Activated T-helper 2 cell treated with anti-CD3 and anti-CD28 coated beads, Interferon-gamma antibody, Interleukin-2, Interleukin-4, amounts not matched to agents 10 μg/mL and 5 μg/mL and 100 μg/mL, durations not matched to agents 14 hours and 24 hours and 36 hours (primary cell): ENCODE measurements at regions not wholly inside any gene's neighbourhood (a gene's known extent, or its start where the extent isn't known, plus 50 kb on each side); places are given as distances from the start of the nearest gene placed in this dataset.

Experiments
- DNase-seq: peaks from one replicate; pipeline ENCODE4 v3.0.0; 2021; ENCODE audit warnings: low spot score
- H3K27ac Mint-ChIP-seq: one replicate; pipeline ENCODE4 v1.8.0; 2021; ENCODE audit warnings: mixed read lengths
- H3K27me3 Mint-ChIP-seq: one replicate; pipeline ENCODE4 v1.8.0; 2021; ENCODE audit warnings: low read depth, mixed read lengths
- H3K36me3 Mint-ChIP-seq: one replicate; pipeline ENCODE4 v1.8.0; 2021; ENCODE audit warnings: low read depth, mixed read lengths
- H3K4me1 Mint-ChIP-seq: one replicate; pipeline ENCODE4 v1.8.0; 2021; ENCODE audit warnings: low read depth, mixed read lengths
- H3K4me3 Mint-ChIP-seq: one replicate; pipeline ENCODE4 v1.8.0; 2021; ENCODE audit warnings: low read depth, mild to moderate bottlenecking, moderate library complexity, mixed read lengths
- H3K9me3 Mint-ChIP-seq: one replicate; pipeline ENCODE4 v1.8.0; 2021; ENCODE audit warnings: mixed read lengths
- intact Hi-C: fragments of 100-400 bp; cut with micrococcal nuclease; formaldehyde crosslinking; loops from one replicate; pipeline ENCODE4 v1.15.1; 2023

DNA sequence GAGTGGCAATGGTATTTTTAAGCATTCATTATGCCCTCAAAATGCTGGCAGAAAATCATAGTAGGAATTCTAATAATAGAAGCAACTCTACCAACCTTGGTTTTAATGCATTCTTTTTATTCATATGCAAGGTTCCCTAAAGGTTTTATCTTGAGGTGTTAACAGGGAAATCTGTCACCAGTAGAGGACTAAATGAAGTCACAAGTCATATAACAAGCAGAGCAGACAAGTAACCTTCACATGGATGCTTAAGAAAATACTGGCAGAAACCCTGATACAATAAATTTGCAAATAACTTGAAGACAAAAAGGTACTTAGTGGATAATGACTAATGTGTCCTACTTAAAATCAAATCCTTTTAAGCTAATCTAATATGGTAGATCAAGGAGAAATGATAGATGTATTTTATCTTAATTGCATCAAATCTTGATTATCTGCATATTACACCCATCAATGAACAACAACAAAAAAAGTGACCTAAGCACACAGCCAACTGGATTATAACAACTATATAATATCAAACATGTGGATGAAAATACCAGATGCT is 73.3 kb downstream of the RFC3 start:
- intact Hi-C loops, result no loop called here
- no peak for DNase-seq
- H3K4me3 Mint-ChIP-seq, result no peak overlapping the region
- peaks cover 31% of the 10 kb centered on the region for H3K9me3 Mint-ChIP-seq
- no peaks in the 10 kb centered on the region for H3K27me3 Mint-ChIP-seq
- no peaks in the 10 kb centered on the region for H3K36me3 Mint-ChIP-seq
- no peak overlapping the region for H3K27ac Mint-ChIP-seq
- no peaks in the 10 kb centered on the region for H3K4me1 Mint-ChIP-seq

DNA sequence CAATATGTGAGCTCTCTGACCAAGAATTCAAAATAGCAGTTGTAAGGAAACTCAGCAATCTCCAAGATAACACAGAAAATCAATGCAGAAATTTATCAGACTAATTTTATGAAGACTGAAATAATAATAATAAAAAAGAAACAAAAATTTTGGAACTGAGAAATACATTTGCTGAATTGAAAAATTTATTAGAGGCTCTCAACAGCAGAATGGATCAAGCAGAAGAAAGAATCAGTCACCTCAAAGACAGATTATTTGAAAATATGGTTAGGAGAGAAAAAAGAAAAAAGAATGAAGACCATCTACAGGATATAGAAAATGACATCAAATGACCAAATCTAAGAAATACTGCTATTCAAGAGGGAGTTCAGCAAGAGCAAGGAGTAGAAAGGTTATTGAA is 75.6 kb downstream of the RFC3 start:
- Mint-ChIP-seq H3K4me1 (no peaks in the 10 kb centered on the region), H3K4me3 (no peak overlapping the region), H3K9me3 (peaks cover 44% of the 10 kb centered on the region), H3K27ac (no peak overlapping the region), H3K36me3 (no peaks in the 10 kb centered on the region), H3K27me3 (no peaks in the 10 kb centered on the region)
- DNase-seq, result no peak
- intact Hi-C loops, result no loop called here

DNA sequence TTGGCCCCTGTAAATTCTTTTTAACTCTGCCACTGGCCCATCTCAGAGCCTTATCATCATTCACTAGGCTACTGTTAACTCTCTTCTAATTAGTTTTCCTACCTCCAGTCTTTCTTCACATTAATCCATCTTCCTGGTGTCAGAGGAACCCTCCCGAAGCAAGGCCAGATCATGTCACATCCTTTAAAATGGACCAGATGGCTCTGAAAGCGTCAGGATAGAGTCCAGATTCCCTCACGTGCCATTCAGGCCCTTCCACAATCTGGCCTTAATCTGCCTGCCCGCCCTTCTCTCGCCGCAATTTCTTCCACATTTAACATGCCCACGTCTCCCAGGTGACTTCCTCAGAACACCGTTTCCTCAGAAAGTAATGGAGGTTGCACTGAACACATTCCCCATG is 86.5 kb downstream of the RFC3 start:
- Mint-ChIP-seq H3K4me3 (no peak overlapping the region), H3K4me1 (no peaks in the 10 kb centered on the region), H3K9me3 (peaks cover 4% of the 10 kb centered on the region), H3K27ac (no peak overlapping the region), H3K36me3 (no peaks in the 10 kb centered on the region), H3K27me3 (no peaks in the 10 kb centered on the region)
- intact Hi-C loops, result no loop called here
- no peak for DNase-seq

DNA sequence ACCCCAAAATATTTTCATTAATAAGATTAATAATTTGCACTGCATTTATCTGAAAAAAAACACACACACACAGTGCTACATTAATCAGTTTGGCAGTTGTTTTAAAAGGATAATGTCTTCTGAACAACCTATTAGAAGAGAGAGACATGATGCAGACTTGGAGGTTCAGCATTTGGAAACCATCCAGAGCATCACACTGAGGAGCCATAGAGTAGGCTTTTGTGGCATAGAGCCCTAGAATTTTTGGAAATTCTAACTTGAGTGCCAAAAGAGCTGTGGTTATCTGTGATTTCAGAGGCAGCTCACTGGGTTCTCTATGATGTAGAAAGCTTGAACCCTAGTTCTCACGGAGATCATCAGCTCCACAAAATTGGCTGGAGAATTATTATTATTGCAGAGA is 90.2 kb downstream of the RFC3 start:
- no peak overlapping the region for H3K4me3 Mint-ChIP-seq
- no peaks in the 10 kb centered on the region for H3K27me3 Mint-ChIP-seq
- no peaks in the 10 kb centered on the region for H3K9me3 Mint-ChIP-seq
- H3K36me3 Mint-ChIP-seq, result no peaks in the 10 kb centered on the region
- DNase-seq, result no peak
- H3K4me1 Mint-ChIP-seq, result no peaks in the 10 kb centered on the region
- intact Hi-C loops, result no loop called here
- no peak overlapping the region for H3K27ac Mint-ChIP-seq

DNA sequence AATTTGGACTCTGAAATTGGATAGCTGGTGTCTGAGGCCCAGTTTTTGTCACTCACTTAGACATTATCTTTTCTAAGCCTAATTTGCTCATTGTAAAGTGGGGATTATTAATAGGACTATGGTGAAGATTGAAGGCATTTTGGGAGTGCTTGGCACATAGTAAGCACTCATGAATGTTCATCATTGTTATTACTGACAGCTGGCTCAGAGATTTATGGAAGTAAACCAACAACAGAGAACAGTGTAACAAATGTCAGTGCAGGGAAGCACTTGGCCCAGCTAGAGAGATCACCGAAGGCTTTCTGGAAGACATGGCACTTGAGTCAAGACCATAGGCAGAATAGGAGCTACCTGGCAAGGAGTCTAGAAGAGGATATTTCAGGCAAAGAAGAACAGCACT is 92.3 kb downstream of the RFC3 start:
- no peaks in the 10 kb centered on the region for H3K36me3 Mint-ChIP-seq

DNA sequence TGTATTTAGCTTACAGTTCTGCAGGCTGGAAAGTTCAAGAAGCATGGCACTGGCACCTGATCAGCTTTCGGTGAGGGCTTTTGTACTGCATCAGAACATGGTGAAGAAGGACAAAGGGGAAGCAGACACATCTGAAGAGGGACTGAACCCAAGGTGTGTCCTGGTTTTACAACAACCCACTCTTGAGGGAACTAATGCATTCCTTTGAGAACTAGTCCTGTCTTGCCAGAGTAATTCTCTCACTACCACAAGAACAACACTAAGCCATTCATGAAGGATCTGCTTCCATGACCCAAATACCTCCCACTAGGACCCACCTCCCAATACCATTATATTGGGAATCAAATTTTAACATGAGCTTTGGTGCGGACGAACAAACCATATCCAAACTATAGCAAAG is 93.6 kb downstream of the RFC3 start:
- Mint-ChIP-seq H3K27me3 (no peaks in the 10 kb centered on the region), H3K4me1 (no peaks in the 10 kb centered on the region), H3K27ac (no peak overlapping the region), H3K4me3 (no peak overlapping the region), H3K9me3 (no peaks in the 10 kb centered on the region), H3K36me3 (no peaks in the 10 kb centered on the region)
- intact Hi-C loops, result no loop called here
- no peak for DNase-seq

More for the DNA sequence above, 92.3 kb downstream of the RFC3 start:
- Mint-ChIP-seq H3K27me3 (no peaks in the 10 kb centered on the region), H3K9me3 (no peaks in the 10 kb centered on the region), H3K4me1 (no peaks in the 10 kb centered on the region), H3K4me3 (no peak overlapping the region), H3K27ac (no peak overlapping the region)
- intact Hi-C loops, result no loop called here
- DNase-seq, result no peak

DNA sequence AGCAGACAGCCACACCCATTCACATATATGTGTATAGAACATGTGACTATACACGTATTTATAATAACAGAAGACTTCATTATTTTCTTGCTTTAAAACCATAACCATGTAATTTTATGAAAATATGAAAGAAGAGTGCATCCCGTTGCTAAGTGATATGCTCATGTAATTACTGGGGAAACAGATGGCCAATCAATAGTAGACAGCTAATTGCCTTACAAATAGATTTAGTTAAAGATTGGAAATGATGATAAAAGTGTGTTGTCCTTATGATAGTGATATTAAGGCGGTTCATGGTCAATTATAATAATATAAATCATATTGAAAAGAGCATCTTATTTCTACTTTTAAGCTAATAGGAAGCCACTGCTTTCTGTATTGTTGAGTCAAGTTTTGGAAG is 95.9 kb downstream of the RFC3 start:
- no peak overlapping the region for H3K4me3 Mint-ChIP-seq
- DNase-seq, result no peak

DNA sequence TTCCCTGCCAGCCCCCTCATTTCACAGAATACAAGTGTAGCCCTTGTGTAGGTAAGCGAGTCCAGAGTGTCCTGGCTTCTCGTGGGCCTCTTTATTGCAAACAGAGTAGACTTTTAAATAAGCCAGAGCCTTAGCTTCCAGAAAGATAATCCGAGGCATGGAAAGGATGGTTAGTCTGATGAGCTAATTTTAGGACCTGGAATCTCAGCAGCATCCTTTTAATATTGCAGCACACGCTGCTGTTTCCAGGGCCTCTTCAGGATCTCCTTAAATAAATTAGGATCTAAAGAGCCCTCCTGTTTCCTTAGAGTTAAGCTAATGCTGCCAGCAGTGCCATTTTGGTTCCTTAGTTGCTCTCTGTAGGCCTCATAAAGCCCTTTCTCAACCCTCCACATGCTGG is 99.2 kb downstream of the RFC3 start:
- no peak overlapping the region for H3K4me3 Mint-ChIP-seq
- H3K4me1 Mint-ChIP-seq, result no peaks in the 10 kb centered on the region
- H3K27ac Mint-ChIP-seq, result no peak overlapping the region
- intact Hi-C loops, result no loop called here
- no peaks in the 10 kb centered on the region for H3K36me3 Mint-ChIP-seq
- DNase-seq, result no peak
- H3K9me3 Mint-ChIP-seq, result no peaks in the 10 kb centered on the region
- H3K27me3 Mint-ChIP-seq, result no peaks in the 10 kb centered on the region

More for the DNA sequence above, 95.9 kb downstream of the RFC3 start:
- intact Hi-C loops, result no loop called here
- Mint-ChIP-seq H3K9me3 (no peaks in the 10 kb centered on the region), H3K36me3 (no peaks in the 10 kb centered on the region), H3K27ac (no peak overlapping the region), H3K4me1 (no peaks in the 10 kb centered on the region), H3K27me3 (no peaks in the 10 kb centered on the region)

DNA sequence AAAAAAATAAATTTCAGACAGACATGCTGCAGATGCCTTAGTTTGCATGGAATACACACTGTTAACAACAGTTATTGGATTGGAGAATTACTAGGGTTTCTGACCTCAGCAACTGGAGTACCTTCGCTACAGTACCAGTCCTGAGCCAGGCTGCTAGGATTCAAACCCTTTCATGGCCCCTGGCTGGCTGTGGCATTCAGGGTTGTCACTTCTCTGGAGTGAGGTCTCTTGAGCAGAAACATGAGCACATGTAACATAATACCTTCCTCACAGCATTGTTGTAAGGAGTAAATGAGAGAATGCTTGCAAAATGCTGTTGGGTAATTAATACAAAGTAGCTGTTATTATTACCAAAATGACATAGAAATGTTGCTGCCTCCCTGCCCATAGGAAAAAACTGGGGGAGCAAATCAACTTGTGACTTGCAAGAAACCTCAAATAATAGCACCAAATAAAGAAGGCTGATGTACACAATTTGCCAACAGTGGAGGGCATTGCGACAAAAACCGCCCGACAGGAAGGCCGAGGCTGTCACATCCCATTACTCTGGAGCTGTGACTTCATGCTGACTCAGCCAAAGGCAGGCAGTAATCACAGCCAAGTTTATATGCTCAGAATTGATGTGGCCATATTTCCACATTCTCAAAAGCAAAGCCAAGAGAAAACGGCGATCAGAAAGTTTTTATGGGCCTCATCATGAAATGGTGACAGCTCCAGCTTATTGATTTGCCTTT is 100.4 kb downstream of the RFC3 start:
- Mint-ChIP-seq H3K27me3 (no peaks in the 10 kb centered on the region), H3K4me3 (no peak overlapping the region), H3K36me3 (no peaks in the 10 kb centered on the region), H3K9me3 (no peaks in the 10 kb centered on the region), H3K27ac (no peak overlapping the region), H3K4me1 (no peaks in the 10 kb centered on the region)
- no peak for DNase-seq
- intact Hi-C loops, result no loop called here

DNA sequence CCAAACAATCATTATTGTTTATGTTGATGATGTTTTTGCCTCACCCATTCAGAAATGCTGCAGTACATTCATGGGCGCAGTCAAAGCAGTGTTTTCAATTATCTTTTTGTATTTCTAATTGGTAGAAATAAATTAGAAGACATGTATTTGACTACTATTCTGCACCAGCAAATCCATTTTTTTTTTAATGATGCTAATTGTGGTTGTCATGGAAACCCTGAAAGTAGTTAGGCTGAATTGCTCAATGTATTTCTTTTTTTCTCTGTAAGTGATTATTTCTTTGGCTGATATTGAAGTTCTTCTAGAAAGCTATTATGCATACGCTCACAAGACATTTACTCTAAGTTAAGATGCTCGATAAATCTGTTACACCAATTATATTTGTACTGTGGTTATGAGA is 101.2 kb downstream of the RFC3 start:
- no peaks in the 10 kb centered on the region for H3K36me3 Mint-ChIP-seq
- DNase-seq, result no peak
- no peaks in the 10 kb centered on the region for H3K9me3 Mint-ChIP-seq
- no peaks in the 10 kb centered on the region for H3K27me3 Mint-ChIP-seq
- no peak overlapping the region for H3K27ac Mint-ChIP-seq
- intact Hi-C loops, result no loop called here
- H3K4me3 Mint-ChIP-seq, result no peak overlapping the region
- no peaks in the 10 kb centered on the region for H3K4me1 Mint-ChIP-seq

DNA sequence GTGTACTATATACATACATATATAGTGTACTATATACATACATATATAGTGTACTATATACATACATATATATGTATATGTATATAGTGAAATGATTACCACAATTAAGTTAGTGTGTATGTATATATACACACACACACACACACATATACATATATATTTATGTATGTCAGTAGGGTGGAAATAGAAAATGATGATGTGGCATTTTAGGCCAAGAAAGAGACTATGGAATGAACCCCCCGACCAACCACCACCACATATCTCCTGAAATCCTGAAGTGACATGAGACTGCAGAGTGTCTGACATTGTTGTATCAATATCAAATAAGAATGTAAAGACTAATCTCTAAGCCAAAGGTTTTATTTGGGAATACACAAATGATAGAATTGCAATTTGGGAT is 107.6 kb downstream of the RFC3 start:
- no peak overlapping the region for H3K4me3 Mint-ChIP-seq
- no peak for DNase-seq
- no peaks in the 10 kb centered on the region for H3K27me3 Mint-ChIP-seq
- intact Hi-C loops, result no loop called here
- no peaks in the 10 kb centered on the region for H3K36me3 Mint-ChIP-seq
- H3K9me3 Mint-ChIP-seq, result no peaks in the 10 kb centered on the region
- H3K4me1 Mint-ChIP-seq, result no peaks in the 10 kb centered on the region
- no peak overlapping the region for H3K27ac Mint-ChIP-seq

DNA sequence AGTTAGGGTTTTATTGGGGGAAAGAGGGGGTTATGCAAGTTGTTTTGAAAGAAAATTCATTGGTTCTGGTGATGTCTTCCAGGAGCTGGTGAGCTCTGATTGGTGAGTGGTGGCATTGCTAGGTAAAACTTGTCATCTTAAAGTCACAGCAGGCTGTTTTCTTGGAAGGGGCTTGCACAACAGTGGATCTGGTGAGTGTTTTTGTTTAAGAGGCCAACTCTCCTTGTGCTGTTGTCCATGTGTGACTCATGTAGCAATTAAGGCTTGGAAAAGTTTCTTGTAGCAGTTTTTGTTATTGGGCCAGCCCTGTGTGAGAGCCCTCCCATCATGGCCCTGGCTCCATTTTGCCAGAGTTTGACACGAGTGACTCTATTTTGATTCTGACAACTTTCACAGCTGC is 109.4 kb downstream of the RFC3 start:
- Mint-ChIP-seq H3K27me3 (no peaks in the 10 kb centered on the region), H3K9me3 (no peaks in the 10 kb centered on the region), H3K27ac (no peak overlapping the region), H3K4me3 (no peak overlapping the region), H3K4me1 (no peaks in the 10 kb centered on the region), H3K36me3 (no peaks in the 10 kb centered on the region)
- no peak for DNase-seq
- intact Hi-C loops, result no loop called here

DNA sequence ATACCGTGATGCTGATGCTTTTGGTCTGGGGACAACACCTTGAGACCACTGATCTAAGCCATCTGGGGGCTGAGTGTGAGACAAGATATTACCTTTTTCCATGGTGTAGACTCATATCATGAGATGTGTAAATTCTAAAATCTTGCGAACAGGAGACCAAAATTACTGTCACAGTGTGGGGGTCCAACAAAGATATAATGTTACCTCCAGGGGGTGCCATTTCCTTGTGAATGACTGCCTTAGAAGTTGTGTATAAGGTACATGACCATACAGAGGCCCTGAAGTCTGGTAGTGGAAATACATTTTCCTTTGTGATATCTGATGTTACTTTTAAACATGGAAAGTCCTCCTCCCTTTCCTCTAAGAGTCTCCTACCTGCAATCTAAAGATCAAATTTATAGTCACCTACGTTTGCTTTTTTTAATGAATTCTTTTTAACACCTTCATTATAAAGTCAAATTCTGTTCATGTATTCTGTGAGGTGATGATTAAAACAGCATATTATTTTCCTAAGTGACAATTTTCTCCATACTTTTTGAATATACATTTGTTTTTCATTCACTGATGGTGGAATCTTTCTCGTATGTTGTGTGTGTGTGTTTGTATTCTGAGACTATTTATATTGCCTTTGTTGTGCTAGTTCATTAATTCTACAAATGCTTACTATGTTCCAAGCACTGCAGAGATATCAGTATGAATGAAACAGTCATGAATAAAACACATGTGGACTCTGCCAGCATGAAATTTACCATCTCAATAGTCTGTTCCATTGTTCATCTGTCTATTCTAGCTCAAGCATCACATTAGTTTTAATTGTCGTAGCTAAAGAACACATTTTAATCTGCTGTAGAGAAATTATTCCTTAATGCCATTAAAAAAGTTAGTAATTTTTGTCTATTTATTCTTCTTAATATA is 113.7 kb downstream of the RFC3 start:
- Mint-ChIP-seq H3K36me3 (no peaks in the 10 kb centered on the region), H3K9me3 (no peaks in the 10 kb centered on the region), H3K27me3 (no peaks in the 10 kb centered on the region), H3K27ac (no peak overlapping the region), H3K4me1 (no peaks in the 10 kb centered on the region), H3K4me3 (no peak overlapping the region)
- intact Hi-C loops, result loop anchor here (5.0 kb wide), 1 partner anchor 1226 kb away; no protein-coding TSS in a partner anchor
- DNase-seq, result no peak
